ENCODE measurements at regions not wholly inside any gene's neighbourhood (a gene's known extent, or its start where the extent isn't known, plus 50 kb on each side); places are given as distances from the start of the nearest gene placed in this dataset.

DNA sequence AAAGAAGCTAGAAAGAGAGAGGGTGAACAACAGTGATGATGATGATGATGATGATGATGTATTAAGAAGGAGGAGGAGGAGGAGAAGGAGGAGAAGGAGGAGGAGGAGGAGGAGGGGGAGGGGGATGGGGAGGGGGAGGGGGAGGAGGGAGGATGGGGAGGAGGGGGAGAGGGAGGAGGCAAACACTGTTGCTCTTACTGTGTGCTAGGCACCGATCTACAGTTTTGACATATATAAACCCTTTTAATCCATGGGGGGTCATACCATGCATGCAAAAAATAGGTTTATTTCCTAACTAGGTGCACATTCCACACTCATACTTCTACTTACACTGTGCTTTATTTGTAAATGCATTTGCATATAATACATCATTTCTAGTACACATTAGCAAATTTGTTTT lies 482.8 kb upstream of the FAM241A start:
- Mint-ChIP-seq H3K9me3 (peaks cover 4% of the 10 kb centered on the region), H3K4me1 (ENCODE audit: low read depth) (no peaks in the 10 kb centered on the region), H3K27me3 (ENCODE audit: low read depth) (no peaks in the 10 kb centered on the region), H3K36me3 (ENCODE audit: insufficient read depth) (no peaks in the 10 kb centered on the region), H3K4me3 (no peak overlapping the region)
- ATAC-seq (no peak), DNase-seq (no peak)

DNA sequence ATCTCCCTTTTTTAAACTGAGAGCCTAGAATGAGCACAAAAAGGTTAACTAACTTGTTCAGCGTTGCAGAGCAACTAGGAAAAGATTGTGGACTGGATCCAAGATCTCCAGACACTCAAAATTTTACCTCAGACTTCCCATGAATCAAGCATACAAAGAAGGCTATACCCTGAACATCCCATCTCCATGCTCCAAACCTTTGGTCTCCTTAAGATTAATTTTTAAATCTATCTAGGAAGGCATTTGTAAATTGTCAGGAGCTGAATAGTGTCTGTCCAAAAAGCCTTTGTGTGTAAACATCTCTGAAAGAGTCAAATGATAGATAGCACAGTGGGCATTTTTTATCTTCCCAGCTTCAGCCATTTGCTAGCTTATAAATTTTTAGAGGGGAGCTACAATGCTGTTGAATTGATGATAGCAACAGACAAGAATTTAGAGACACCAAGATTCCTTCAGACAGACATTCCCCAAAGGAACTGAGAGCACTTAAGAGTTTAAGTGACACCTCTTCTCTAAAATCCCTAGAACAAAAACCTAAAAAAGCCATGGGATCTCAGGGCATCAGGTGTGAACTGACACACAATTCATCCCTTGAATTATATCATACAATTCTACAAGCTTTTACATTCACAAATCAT lies 480.8 kb upstream of the FAM241A start:
- ATAC-seq = no peak

DNA sequence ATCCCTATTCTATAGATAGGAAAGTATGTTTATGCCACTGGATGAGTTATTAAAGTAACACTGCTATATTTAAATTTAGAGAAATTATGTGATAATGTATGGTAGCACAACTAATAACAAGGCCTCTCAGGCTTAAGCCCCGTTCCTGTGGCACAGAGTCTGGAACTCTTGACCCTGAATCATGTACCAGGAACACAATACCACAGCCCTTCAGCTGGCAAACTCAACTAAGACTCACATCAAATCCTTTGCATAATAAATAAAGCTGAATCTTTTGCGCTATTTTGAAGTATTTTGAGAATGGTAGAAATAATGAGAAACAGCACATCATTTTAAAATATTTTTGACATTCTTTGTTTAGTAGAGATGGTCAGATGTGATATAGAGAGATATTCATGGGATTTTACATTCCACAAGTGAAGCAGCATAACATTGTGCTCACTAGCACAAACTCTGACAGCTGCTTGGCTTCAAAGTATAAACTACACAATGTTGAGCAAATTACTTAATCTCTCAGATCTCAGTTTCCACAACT lies 478.4 kb upstream of the FAM241A start:
- DNase-seq (no peak), ATAC-seq (no peak)
- H3K4me3 Mint-ChIP-seq = no peak overlapping the region
- H3K36me3 Mint-ChIP-seq (ENCODE audit: insufficient read depth) = no peaks in the 10 kb centered on the region
- no peaks in the 10 kb centered on the region for H3K4me1 Mint-ChIP-seq (ENCODE audit: low read depth)
- H3K27me3 Mint-ChIP-seq (ENCODE audit: low read depth) = no peaks in the 10 kb centered on the region
- peaks cover 4% of the 10 kb centered on the region for H3K9me3 Mint-ChIP-seq

More for the DNA sequence above, 480.8 kb upstream of the FAM241A start:
- peaks cover 4% of the 10 kb centered on the region for H3K9me3 Mint-ChIP-seq
- H3K27me3 Mint-ChIP-seq (ENCODE audit: low read depth) = no peaks in the 10 kb centered on the region
- no peaks in the 10 kb centered on the region for H3K36me3 Mint-ChIP-seq (ENCODE audit: insufficient read depth)
- no peak for DNase-seq
- no peaks in the 10 kb centered on the region for H3K4me1 Mint-ChIP-seq (ENCODE audit: low read depth)
- H3K4me3 Mint-ChIP-seq = no peak overlapping the region

DNA sequence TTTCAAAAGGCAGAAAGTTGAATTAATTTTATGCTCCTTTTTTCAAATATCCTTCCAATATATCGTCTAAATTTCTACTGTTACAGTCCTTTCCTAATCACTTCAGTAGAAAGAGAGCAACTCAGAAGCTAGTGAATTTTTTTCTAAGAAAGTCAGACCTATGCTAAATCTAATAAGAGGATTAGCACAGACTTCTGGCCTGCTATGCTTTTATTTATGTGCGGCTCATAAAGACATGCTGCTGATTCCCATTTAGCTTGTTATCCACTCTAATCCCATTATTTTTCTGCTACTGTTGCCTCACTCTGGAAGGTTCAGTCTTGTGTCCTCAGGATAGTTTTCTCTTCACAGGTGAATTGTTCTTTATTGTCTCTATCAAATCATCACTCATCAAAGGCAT lies 473.5 kb upstream of the FAM241A start:
- no peaks in the 10 kb centered on the region for H3K9me3 Mint-ChIP-seq
- H3K4me3 Mint-ChIP-seq = no peak overlapping the region
- DNase-seq (no peak), ATAC-seq (no peak)
- no peaks in the 10 kb centered on the region for H3K36me3 Mint-ChIP-seq (ENCODE audit: insufficient read depth)
- no peaks in the 10 kb centered on the region for H3K4me1 Mint-ChIP-seq (ENCODE audit: low read depth)
- no peaks in the 10 kb centered on the region for H3K27me3 Mint-ChIP-seq (ENCODE audit: low read depth)

DNA sequence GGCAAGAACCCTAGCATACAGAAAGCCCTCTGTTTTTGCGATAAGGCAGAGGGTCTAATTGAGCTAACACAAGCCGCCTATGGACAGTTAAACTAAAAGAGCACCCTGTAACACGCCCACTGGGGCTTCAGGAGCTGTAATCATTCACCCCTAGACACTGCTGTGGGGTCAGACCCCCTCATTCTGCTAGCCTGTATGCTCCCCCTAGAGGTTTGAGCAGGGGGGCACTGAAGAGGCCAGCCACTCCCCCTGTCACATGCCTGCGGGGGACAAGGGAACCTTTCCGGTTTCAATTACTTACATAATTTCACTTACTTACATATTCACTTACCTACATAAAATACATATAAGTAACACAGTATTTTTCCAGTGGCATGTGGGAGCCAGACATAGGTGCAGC lies 469.5 kb upstream of the FAM241A start:
- no peak for ATAC-seq
- H3K36me3 Mint-ChIP-seq (ENCODE audit: insufficient read depth) = no peaks in the 10 kb centered on the region
- no peaks in the 10 kb centered on the region for H3K4me1 Mint-ChIP-seq (ENCODE audit: low read depth)
- H3K27me3 Mint-ChIP-seq (ENCODE audit: low read depth) = no peaks in the 10 kb centered on the region
- DNase-seq = no peak
- no peaks in the 10 kb centered on the region for H3K9me3 Mint-ChIP-seq
- H3K4me3 Mint-ChIP-seq = no peak overlapping the region

DNA sequence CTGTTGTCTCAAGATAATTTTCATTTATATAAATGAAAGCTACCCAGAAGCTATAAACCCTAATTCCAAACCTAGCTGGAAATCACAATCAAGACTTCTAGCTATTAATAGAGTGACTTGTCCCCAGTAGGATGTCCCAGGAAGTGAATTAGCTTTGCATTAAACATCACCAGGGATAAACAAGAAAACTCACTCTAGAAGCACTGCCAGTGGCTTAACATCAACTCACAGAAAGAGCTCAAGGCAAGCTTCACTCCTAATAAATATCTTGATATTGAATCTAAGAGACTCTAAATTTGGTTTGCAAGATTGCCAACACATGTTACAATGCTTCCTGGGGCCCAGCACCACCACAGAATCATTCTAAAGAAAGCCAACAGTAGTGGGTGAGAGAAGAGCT lies 468.7 kb upstream of the FAM241A start:
- Mint-ChIP-seq H3K4me1 (ENCODE audit: low read depth) (no peaks in the 10 kb centered on the region), H3K4me3 (no peak overlapping the region), H3K9me3 (no peaks in the 10 kb centered on the region), H3K36me3 (ENCODE audit: insufficient read depth) (no peaks in the 10 kb centered on the region), H3K27me3 (ENCODE audit: low read depth) (no peaks in the 10 kb centered on the region)
- DNase-seq (no peak), ATAC-seq (no peak)

DNA sequence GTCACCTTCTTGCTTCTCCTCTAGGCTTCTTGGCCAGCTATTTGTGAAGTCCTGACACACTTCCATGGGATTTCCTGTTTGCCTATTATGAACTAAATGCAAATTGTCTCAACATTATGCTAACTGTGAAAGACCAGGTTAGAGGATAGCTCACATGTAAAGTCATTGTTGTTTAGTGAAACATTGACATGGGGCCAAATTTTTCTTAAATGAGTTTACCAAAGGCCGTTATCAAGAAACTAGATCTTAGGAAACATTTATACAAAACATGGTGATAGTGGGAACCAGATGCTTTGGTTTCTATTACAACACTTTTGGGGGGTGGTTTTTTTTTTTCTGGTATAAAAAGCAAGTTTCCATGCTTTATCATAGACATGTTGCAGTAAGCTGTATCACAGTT lies 466.8 kb upstream of the FAM241A start:
- H3K36me3 Mint-ChIP-seq (ENCODE audit: insufficient read depth) = no peaks in the 10 kb centered on the region
- ATAC-seq (no peak), DNase-seq (no peak)
- H3K4me1 Mint-ChIP-seq (ENCODE audit: low read depth) = no peaks in the 10 kb centered on the region
- H3K9me3 Mint-ChIP-seq = no peaks in the 10 kb centered on the region
- H3K4me3 Mint-ChIP-seq = no peak overlapping the region
- no peaks in the 10 kb centered on the region for H3K27me3 Mint-ChIP-seq (ENCODE audit: low read depth)

DNA sequence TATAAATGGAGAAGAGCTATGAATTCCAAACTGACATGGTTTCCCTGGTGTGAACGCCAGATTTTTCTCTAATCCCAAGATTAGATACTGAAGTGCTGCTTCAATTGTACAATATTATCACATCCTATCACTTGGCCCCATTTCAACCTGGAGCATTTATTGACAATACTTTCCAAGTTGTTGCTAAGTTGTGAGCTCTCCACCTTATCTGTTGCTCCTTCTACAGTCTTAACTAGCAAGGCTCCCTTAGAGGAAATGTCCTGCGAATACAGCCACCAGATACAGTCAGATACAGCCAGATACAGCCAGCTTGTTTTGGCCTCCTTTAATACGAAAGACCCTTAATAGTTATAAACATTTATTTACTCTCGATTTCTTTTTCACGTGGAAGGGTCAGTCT lies 466.3 kb upstream of the FAM241A start:
- ATAC-seq (no peak), DNase-seq (no peak)
- Mint-ChIP-seq H3K9me3 (no peaks in the 10 kb centered on the region), H3K36me3 (ENCODE audit: insufficient read depth) (no peaks in the 10 kb centered on the region), H3K4me3 (no peak overlapping the region), H3K27me3 (ENCODE audit: low read depth) (no peaks in the 10 kb centered on the region), H3K4me1 (ENCODE audit: low read depth) (no peaks in the 10 kb centered on the region)

DNA sequence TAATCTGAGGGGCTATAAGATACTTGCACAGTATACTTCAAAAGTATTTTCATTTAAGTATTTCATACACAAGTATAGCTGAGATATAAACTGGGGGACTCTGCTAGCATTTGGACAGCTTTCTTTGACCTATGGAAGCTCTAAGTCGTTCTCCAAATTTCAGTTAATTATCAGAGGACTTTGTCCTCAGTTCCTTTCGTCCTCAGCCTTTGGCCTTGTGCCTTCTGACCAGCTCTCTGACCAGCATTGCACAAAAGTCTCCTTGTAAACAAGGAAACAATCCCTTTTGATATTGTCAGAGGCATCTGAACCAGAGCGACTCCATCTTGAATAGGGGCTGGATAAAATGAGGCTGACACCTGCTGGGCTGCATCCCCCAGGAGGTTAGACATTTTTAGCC lies 464.0 kb upstream of the FAM241A start:
- ATAC-seq (no peak), DNase-seq (no peak)
- no peaks in the 10 kb centered on the region for H3K9me3 Mint-ChIP-seq
- no peak overlapping the region for H3K4me3 Mint-ChIP-seq
- no peaks in the 10 kb centered on the region for H3K4me1 Mint-ChIP-seq (ENCODE audit: low read depth)
- no peaks in the 10 kb centered on the region for H3K36me3 Mint-ChIP-seq (ENCODE audit: insufficient read depth)
- H3K27me3 Mint-ChIP-seq (ENCODE audit: low read depth) = no peaks in the 10 kb centered on the region

DNA sequence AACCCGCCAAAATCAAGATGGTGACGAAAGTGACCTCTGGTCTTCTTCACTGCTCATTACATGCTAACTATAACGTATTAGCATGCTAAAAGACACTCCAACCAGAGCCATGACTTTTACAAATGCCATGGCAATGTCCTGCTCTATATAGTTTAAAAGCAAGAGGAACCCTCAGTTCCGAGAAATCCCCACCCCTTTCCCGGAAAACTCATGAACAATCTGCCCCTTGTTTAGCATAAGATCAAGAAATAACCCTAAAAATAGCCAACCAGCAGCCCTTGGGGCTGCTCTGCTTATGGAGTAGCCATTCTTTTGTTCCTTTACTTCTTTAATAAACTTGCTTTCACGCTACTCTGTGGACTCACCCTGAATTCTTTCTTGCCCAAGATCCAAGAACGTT lies 463.5 kb upstream of the FAM241A start:
- ATAC-seq (no peak), DNase-seq (no peak)
- H3K27me3 Mint-ChIP-seq (ENCODE audit: low read depth) = no peaks in the 10 kb centered on the region
- H3K4me3 Mint-ChIP-seq = no peak overlapping the region
- H3K36me3 Mint-ChIP-seq (ENCODE audit: insufficient read depth) = no peaks in the 10 kb centered on the region
- H3K4me1 Mint-ChIP-seq (ENCODE audit: low read depth) = no peaks in the 10 kb centered on the region
- H3K9me3 Mint-ChIP-seq = no peaks in the 10 kb centered on the region

DNA sequence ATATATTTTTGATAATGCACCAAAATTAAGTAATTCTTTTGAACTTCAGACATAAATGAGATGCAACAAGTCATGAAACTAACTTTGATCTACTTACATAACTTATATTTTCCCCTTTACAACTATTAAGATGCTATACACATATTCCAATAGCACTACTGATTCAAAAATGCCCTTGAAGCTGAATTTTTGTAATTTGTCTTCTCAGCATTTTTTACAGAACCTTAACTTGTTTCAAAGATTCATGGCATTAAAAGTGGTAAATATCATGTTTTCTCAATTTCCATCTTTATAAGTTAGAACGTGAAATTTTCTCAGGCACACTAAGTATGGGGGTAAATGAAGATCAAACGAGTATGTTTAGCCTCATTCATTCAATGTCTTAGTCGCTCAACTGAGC lies 460.0 kb upstream of the FAM241A start:
- Mint-ChIP-seq H3K4me1 (ENCODE audit: low read depth) (no peaks in the 10 kb centered on the region), H3K9me3 (no peaks in the 10 kb centered on the region), H3K27me3 (ENCODE audit: low read depth) (no peaks in the 10 kb centered on the region), H3K4me3 (no peak overlapping the region), H3K36me3 (ENCODE audit: insufficient read depth) (no peaks in the 10 kb centered on the region)
- no peak for DNase-seq
- ATAC-seq = no peak

DNA sequence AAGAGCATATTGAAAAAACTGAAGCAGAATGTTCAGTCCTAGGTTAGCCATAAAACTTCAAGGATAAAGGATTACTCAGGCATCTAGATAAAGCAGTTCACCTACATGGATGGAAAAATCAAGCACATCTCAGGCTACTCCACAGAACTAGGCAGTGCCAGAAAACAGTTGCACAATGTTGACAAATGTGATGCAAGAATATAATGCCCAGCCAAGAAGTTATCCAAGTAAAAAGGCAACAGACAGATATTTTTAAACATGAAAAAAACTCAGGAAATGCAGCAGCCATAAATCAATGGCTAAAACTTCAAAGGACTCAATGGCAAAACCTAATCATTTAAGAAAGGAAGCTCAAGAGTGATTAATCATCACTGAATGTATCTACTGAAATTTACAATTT lies 456.0 kb upstream of the FAM241A start:
- H3K4me1 Mint-ChIP-seq (ENCODE audit: low read depth) = no peaks in the 10 kb centered on the region
- peaks cover 4% of the 10 kb centered on the region for H3K9me3 Mint-ChIP-seq
- ATAC-seq (no peak), DNase-seq (no peak)
- no peak overlapping the region for H3K4me3 Mint-ChIP-seq
- H3K36me3 Mint-ChIP-seq (ENCODE audit: insufficient read depth) = no peaks in the 10 kb centered on the region
- H3K27me3 Mint-ChIP-seq (ENCODE audit: low read depth) = no peaks in the 10 kb centered on the region

DNA sequence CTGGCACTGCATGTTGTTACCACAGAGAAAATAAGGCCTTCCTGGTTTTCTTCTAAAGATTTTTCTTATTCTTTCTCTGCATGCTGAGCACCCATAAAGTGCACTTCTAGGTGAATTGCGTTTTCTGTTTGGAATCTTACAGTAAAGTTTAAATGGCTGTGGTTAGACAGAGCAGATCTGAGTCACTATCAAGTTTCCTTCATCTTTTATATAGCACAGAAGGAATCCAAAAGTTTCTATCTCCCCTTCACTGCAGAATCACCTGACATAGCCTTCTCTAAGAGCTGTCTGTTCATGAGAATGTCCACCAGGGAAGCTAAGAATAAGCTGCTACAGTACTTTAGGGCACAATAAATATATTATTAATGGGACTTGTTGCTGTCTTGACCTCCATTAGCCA lies 455.5 kb upstream of the FAM241A start:
- no peaks in the 10 kb centered on the region for H3K4me1 Mint-ChIP-seq (ENCODE audit: low read depth)
- peaks cover 4% of the 10 kb centered on the region for H3K9me3 Mint-ChIP-seq
- DNase-seq = no peak
- no peak for ATAC-seq
- H3K4me3 Mint-ChIP-seq = no peak overlapping the region
- H3K27me3 Mint-ChIP-seq (ENCODE audit: low read depth) = no peaks in the 10 kb centered on the region
- H3K36me3 Mint-ChIP-seq (ENCODE audit: insufficient read depth) = no peaks in the 10 kb centered on the region

DNA sequence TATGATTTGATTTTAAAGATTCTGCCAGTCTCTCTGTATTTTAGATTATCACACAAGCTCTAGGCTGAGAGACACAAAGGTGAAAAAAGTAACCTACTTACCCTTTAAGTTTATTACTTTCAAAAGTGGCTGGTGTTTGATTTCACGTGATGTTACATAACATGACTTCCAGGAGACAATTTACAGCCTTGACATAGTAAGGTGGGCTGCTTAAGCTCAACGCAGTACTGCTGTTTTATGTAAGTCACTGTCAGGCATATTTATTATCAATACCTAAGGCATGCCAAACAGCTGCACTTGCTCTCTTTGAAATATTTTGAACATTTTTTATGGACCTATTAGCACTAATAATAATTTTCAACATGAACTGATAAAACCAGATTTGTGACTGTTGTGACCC lies 451.5 kb upstream of the FAM241A start:
- Mint-ChIP-seq H3K4me1 (ENCODE audit: low read depth) (no peaks in the 10 kb centered on the region), H3K36me3 (ENCODE audit: insufficient read depth) (no peaks in the 10 kb centered on the region), H3K27me3 (ENCODE audit: low read depth) (no peaks in the 10 kb centered on the region), H3K4me3 (no peak overlapping the region), H3K9me3 (peaks cover 4% of the 10 kb centered on the region)
- DNase-seq (no peak), ATAC-seq (no peak)

DNA sequence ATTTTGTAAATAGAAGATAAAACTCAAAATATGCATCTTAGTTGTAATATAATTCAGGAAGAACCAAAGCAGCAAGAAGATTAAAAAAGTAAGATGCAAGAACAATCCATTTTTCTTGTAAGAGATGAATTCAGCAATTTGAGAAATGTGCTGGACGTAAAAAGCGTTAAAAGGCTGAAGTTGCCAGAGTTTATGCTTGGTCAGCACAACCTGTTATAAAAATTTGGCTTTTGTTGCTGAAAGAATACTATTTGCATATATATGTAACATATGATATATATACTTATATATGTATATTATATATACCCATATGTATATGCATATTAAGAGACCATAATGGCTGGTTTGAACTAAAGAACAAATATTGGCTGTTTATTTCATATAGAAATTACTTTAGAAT lies 449.6 kb upstream of the FAM241A start:
- no peak overlapping the region for H3K4me3 Mint-ChIP-seq
- H3K4me1 Mint-ChIP-seq (ENCODE audit: low read depth) = no peaks in the 10 kb centered on the region
- ATAC-seq (no peak), DNase-seq (no peak)
- H3K36me3 Mint-ChIP-seq (ENCODE audit: insufficient read depth) = no peaks in the 10 kb centered on the region
- peaks cover 4% of the 10 kb centered on the region for H3K9me3 Mint-ChIP-seq
- no peaks in the 10 kb centered on the region for H3K27me3 Mint-ChIP-seq (ENCODE audit: low read depth)

DNA sequence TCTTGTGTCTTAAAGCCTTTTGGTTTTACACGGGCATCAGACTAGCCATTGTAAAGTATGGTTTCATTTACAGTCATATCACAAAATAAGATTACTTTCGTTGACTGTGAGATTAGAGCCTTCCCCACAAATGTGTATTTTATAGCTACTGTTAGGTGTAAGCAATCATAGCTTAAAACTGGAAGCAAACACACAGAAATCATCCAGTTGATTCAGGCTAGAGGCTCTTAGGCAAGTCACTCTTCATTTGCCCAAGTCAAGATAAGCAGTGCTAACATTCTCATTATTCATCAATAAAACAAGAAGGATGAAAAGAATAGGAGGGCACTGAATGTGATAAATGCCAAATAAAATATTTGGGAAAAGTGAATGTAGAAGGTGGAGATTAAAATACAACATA lies 448.7 kb upstream of the FAM241A start:
- no peak for DNase-seq
- H3K36me3 Mint-ChIP-seq (ENCODE audit: insufficient read depth) = no peaks in the 10 kb centered on the region
- ATAC-seq = no peak
- no peak overlapping the region for H3K4me3 Mint-ChIP-seq
- H3K27me3 Mint-ChIP-seq (ENCODE audit: low read depth) = no peaks in the 10 kb centered on the region
- H3K4me1 Mint-ChIP-seq (ENCODE audit: low read depth) = no peaks in the 10 kb centered on the region
- peaks cover 9% of the 10 kb centered on the region for H3K9me3 Mint-ChIP-seq
